HEK293 (cell line): ENCODE measurements at regions not wholly inside any gene's neighbourhood (a gene's known extent, or its start where the extent isn't known, plus 50 kb on each side); places are given as distances from the start of the nearest gene placed in this dataset.

Source experiments
- CTCF ChIA-PET: fragments of 350-600 bp; formaldehyde crosslinking; extraction: SDS; loops from one replicate; lab custom pipeline; 2021; ENCODE audit warnings: antibody characterized with exemption; lab: Yijun Ruan, JAX
- POLR2A ChIA-PET: fragments of 300-600 bp; formaldehyde crosslinking; extraction: SDS; loops from one replicate; lab custom pipeline; 2020; ENCODE audit warnings: antibody characterized with exemption, inconsistent platforms; lab: Yijun Ruan, JAX
- H3K27ac ChIP-seq: fragments of 200-500 bp; sonication (Bioruptor generic); 2 replicates; pipeline ENCODE4 v1.5.1; 2014; ENCODE audit warnings: low read depth, low read length, control low read depth, inconsistent platforms; ENCODE audit errors: extremely low read depth
- H3K36me3 ChIP-seq, 2 experiments: fragments of 200-500 bp in 1 of 2; sonication (Bioruptor generic) in 1 of 2; 1 replicate in 1 of 2; 2 replicates in 1 of 2; pipeline ENCODE4 v1.5.1; 2014 to 2017; ENCODE audit warnings: inconsistent platforms in 2 of 2, low read length in 2 of 2; ENCODE audit not compliant: control insufficient read depth in 2 of 2, insufficient read depth in 1 of 2
- H3K4me1 ChIP-seq: fragments of 200-500 bp; sonication (Bioruptor generic); 2 replicates; pipeline ENCODE4 v1.5.1; 2014; ENCODE audit warnings: mild to moderate bottlenecking, low read length, inconsistent platforms; ENCODE audit not compliant: control insufficient read depth, insufficient read depth
- H3K4me3 ChIP-seq: 2 replicates; pipeline ENCODE4 v1.5.1; 2011; ENCODE audit warnings: low read depth, mild to moderate bottlenecking, control low read depth, low read length, moderate library complexity
- H3K9me3 ChIP-seq: fragments of 200-500 bp; sonication (Bioruptor generic); 2 replicates; pipeline ENCODE4 v1.5.1; 2014; ENCODE audit warnings: low read depth, low read length, inconsistent platforms; ENCODE audit not compliant: control insufficient read depth, insufficient read depth
- BCL11B ChIP-seq: fragments of 450-650 bp; formaldehyde crosslinking; IDR thresholded peaks from 2 replicates; pipeline ENCODE4 v1.5.1; 2016; ENCODE audit warnings: low read depth, missing biosample characterization, missing genetic modification characterization
- GFI1B ChIP-seq: fragments of 450-650 bp; formaldehyde crosslinking; IDR thresholded peaks from 2 replicates; pipeline ENCODE4 v1.5.1; 2016; ENCODE audit warnings: missing biosample characterization, missing genetic modification characterization
- INSM2 ChIP-seq: fragments of 450-650 bp; formaldehyde crosslinking; IDR thresholded peaks from 2 replicates; pipeline ENCODE4 v1.5.1; 2016; ENCODE audit warnings: missing biosample characterization, missing genetic modification characterization
- KLF16 ChIP-seq: fragments of 450-650 bp; formaldehyde crosslinking; IDR thresholded peaks from 2 replicates; pipeline ENCODE4 v1.5.1; 2017; ENCODE audit warnings: missing biosample characterization, missing genetic modification characterization
- RBAK ChIP-seq: fragments of 450-650 bp; formaldehyde crosslinking; IDR thresholded peaks from 2 replicates; pipeline ENCODE4 v1.5.1; 2016; ENCODE audit warnings: missing biosample characterization, missing genetic modification characterization
- ZBTB7A ChIP-seq: fragments of 450-650 bp; formaldehyde crosslinking; IDR thresholded peaks from 2 replicates; pipeline ENCODE4 v1.5.1; 2016; ENCODE audit warnings: low read depth, missing biosample characterization, missing genetic modification characterization
- ZNF112 ChIP-seq: fragments of 450-650 bp; formaldehyde crosslinking; IDR thresholded peaks from 2 replicates; pipeline ENCODE4 v1.5.0; 2017; ENCODE audit warnings: missing biosample characterization, missing genetic modification characterization
- ZNF132 ChIP-seq: fragments of 450-650 bp; formaldehyde crosslinking; IDR thresholded peaks from 2 replicates; pipeline ENCODE4 v1.5.1; 2017; ENCODE audit warnings: missing biosample characterization, missing genetic modification characterization, borderline replicate concordance
- ZNF211 ChIP-seq: fragments of 450-650 bp; formaldehyde crosslinking; IDR thresholded peaks from 2 replicates; pipeline ENCODE4 v1.5.1; 2016; ENCODE audit warnings: low read depth, missing biosample characterization, missing genetic modification characterization
- ZNF302 ChIP-seq: fragments of 450-650 bp; formaldehyde crosslinking; IDR thresholded peaks from 2 replicates; pipeline ENCODE4 v1.5.1; 2016; ENCODE audit warnings: missing biosample characterization, missing genetic modification characterization, low read depth
- ZNF391 ChIP-seq: fragments of 450-650 bp; formaldehyde crosslinking; IDR thresholded peaks from 2 replicates; pipeline ENCODE4 v1.5.1; 2016; ENCODE audit warnings: low read depth, missing biosample characterization, missing genetic modification characterization, borderline replicate concordance
- ZNF571 ChIP-seq: fragments of 450-650 bp; formaldehyde crosslinking; IDR thresholded peaks from 2 replicates; pipeline ENCODE4 v1.5.0; 2017; ENCODE audit warnings: missing biosample characterization, missing genetic modification characterization
- ZNF621 ChIP-seq: fragments of 450-650 bp; formaldehyde crosslinking; IDR thresholded peaks from 2 replicates; pipeline ENCODE4 v1.5.1; 2017; ENCODE audit warnings: missing biosample characterization, missing genetic modification characterization
- ZNF624 ChIP-seq: fragments of 450-650 bp; formaldehyde crosslinking; IDR thresholded peaks from 2 replicates; pipeline ENCODE4 v1.5.1; 2017; ENCODE audit warnings: missing biosample characterization, missing genetic modification characterization
- ZNF654 ChIP-seq: fragments of 450-650 bp; formaldehyde crosslinking; IDR thresholded peaks from 2 replicates; pipeline ENCODE4 v1.5.1; 2016; ENCODE audit warnings: low read depth, missing biosample characterization, missing genetic modification characterization
- ZNF677 ChIP-seq: fragments of 450-650 bp; IDR thresholded peaks from 2 replicates; pipeline ENCODE4 v1.5.0; 2018; ENCODE audit warnings: missing biosample characterization, mild to moderate bottlenecking, missing genetic modification characterization, moderate library complexity
- ZNF837 ChIP-seq: fragments of 450-650 bp; formaldehyde crosslinking; IDR thresholded peaks from 2 replicates; pipeline ENCODE4 v1.5.1; 2016; ENCODE audit warnings: missing biosample characterization, missing genetic modification characterization
- TF ChIP-seq, protein P1 (sequence below): fragments of 450-650 bp; formaldehyde crosslinking; IDR thresholded peaks from 2 replicates; pipeline ENCODE4 v1.5.1; 2017; ENCODE audit warnings: missing biosample characterization, mild to moderate bottlenecking, missing genetic modification characterization, moderate library complexity
- TF ChIP-seq, protein P2 (sequence below): fragments of 450-650 bp; formaldehyde crosslinking; IDR thresholded peaks from 2 replicates; pipeline ENCODE4 v1.5.1; 2016; ENCODE audit warnings: missing biosample characterization, missing genetic modification characterization
- TF ChIP-seq, protein P3 (sequence below): fragments of 450-650 bp; formaldehyde crosslinking; IDR thresholded peaks from 2 replicates; pipeline ENCODE4 v1.5.1; 2016; ENCODE audit warnings: missing biosample characterization, missing genetic modification characterization, borderline replicate concordance
- TF ChIP-seq, protein P4 (sequence below): fragments of 450-650 bp; formaldehyde crosslinking; IDR thresholded peaks from 2 replicates; pipeline ENCODE4 v1.5.1; 2017; ENCODE audit warnings: missing biosample characterization, missing genetic modification characterization

DNA sequence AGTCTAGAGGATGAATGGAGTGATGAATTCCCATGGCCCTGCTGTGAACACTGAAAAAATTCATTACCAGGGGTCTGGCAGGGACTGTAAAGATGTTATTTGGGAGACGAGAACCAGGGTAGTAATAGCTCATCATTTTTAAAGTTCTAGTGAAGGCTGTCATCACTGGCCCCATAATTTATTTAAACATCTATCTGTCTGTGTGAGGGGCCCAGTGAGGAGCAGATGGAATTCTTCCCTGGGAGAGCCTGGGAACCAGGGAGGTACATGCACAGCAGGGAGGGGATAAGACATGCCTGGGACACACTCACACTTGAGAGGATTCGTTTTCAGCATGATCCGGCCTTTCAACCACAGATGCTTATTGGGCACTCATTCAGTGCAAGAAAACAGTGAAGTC, 162.0 kb downstream of the PDGFRA start (continued):
- TF ChIP-seq INSM2 (tag by site-specific recombination), result no peak
- TF ChIP-seq, protein P1, sequence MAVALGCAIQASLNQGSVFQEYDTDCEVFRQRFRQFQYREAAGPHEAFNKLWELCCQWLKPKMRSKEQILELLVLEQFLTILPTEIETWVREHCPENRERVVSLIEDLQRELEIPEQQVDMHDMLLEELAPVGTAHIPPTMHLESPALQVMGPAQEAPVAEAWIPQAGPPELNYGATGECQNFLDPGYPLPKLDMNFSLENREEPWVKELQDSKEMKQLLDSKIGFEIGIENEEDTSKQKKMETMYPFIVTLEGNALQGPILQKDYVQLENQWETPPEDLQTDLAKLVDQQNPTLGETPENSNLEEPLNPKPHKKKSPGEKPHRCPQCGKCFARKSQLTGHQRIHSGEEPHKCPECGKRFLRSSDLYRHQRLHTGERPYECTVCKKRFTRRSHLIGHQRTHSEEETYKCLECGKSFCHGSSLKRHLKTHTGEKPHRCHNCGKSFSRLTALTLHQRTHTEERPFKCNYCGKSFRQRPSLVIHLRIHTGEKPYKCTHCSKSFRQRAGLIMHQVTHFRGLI (tag by site-specific recombination), result no peak
- TF ChIP-seq GFI1B (tag by site-specific recombination), result no peak
- TF ChIP-seq ZNF112 (tag by site-specific recombination), result no peak
- no peak for TF ChIP-seq ZNF837 (tag by site-specific recombination)
- no peak for TF ChIP-seq ZNF621 (tag by site-specific recombination)
- no peak for TF ChIP-seq ZBTB7A (tag by site-specific recombination)
- no peak for TF ChIP-seq ZNF624
- no peak for TF ChIP-seq ZNF302 (tag by site-specific recombination)
- TF ChIP-seq ZNF391 (tag by site-specific recombination), result no peak
- TF ChIP-seq BCL11B (tag by site-specific recombination), result no peak
- TF ChIP-seq, protein P2, sequence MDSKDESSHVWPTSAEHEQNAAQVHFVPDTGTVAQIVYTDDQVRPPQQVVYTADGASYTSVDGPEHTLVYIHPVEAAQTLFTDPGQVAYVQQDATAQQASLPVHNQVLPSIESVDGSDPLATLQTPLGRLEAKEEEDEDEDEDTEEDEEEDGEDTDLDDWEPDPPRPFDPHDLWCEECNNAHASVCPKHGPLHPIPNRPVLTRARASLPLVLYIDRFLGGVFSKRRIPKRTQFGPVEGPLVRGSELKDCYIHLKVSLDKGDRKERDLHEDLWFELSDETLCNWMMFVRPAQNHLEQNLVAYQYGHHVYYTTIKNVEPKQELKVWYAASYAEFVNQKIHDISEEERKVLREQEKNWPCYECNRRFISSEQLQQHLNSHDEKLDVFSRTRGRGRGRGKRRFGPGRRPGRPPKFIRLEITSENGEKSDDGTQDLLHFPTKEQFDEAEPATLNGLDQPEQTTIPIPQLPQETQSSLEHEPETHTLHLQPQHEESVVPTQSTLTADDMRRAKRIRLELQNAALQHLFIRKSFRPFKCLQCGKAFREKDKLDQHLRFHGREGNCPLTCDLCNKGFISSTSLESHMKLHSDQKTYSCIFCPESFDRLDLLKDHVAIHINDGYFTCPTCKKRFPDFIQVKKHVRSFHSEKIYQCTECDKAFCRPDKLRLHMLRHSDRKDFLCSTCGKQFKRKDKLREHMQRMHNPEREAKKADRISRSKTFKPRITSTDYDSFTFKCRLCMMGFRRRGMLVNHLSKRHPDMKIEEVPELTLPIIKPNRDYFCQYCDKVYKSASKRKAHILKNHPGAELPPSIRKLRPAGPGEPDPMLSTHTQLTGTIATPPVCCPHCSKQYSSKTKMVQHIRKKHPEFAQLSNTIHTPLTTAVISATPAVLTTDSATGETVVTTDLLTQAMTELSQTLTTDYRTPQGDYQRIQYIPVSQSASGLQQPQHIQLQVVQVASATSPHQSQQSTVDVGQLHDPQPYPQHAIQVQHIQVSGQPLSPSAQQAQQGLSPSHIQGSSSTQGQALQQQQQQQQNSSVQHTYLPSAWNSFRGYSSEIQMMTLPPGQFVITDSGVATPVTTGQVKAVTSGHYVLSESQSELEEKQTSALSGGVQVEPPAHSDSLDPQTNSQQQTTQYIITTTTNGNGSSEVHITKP (tag by site-specific recombination), result no peak

DNA sequence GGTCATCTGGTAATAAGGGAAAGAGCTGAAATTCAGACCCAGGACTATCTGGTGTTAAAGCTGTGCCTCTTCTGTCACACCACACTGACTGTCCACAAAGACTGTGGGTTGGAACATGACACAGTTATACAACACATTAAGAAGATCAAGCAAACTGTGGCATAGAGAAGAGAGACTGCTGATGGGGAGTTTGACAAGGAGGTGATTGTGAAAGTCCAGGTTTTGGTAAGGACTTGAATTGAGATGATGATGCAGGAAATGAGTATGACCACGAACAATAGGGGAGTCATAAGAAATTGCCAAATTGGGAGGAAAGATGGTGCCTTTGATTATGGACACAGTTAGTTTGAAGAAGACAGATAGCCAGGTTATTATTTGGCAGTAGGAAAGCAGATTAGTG, 163.4 kb downstream of the PDGFRA start:
- Histone ChIP-seq H3K36me3 (no peaks in the 10 kb centered on the region), H3K9me3 (no peaks in the 10 kb centered on the region), H3K27ac (no peak overlapping the region), H3K4me1 (no peaks in the 10 kb centered on the region), H3K4me3 (no peak overlapping the region)
- CTCF ChIA-PET, result no interaction called here
- POLR2A ChIA-PET, result no interaction called here
- TF ChIP-seq RBAK (tag by site-specific recombination) (no peak), ZNF132 (tag by site-specific recombination) (no peak), KLF16 (tag by site-specific recombination) (no peak), ZNF211 (tag by site-specific recombination) (no peak), ZNF654 (no peak), ZNF677 (no peak), ZNF571 (tag by site-specific recombination) (no peak)
- TF ChIP-seq, protein P3, sequence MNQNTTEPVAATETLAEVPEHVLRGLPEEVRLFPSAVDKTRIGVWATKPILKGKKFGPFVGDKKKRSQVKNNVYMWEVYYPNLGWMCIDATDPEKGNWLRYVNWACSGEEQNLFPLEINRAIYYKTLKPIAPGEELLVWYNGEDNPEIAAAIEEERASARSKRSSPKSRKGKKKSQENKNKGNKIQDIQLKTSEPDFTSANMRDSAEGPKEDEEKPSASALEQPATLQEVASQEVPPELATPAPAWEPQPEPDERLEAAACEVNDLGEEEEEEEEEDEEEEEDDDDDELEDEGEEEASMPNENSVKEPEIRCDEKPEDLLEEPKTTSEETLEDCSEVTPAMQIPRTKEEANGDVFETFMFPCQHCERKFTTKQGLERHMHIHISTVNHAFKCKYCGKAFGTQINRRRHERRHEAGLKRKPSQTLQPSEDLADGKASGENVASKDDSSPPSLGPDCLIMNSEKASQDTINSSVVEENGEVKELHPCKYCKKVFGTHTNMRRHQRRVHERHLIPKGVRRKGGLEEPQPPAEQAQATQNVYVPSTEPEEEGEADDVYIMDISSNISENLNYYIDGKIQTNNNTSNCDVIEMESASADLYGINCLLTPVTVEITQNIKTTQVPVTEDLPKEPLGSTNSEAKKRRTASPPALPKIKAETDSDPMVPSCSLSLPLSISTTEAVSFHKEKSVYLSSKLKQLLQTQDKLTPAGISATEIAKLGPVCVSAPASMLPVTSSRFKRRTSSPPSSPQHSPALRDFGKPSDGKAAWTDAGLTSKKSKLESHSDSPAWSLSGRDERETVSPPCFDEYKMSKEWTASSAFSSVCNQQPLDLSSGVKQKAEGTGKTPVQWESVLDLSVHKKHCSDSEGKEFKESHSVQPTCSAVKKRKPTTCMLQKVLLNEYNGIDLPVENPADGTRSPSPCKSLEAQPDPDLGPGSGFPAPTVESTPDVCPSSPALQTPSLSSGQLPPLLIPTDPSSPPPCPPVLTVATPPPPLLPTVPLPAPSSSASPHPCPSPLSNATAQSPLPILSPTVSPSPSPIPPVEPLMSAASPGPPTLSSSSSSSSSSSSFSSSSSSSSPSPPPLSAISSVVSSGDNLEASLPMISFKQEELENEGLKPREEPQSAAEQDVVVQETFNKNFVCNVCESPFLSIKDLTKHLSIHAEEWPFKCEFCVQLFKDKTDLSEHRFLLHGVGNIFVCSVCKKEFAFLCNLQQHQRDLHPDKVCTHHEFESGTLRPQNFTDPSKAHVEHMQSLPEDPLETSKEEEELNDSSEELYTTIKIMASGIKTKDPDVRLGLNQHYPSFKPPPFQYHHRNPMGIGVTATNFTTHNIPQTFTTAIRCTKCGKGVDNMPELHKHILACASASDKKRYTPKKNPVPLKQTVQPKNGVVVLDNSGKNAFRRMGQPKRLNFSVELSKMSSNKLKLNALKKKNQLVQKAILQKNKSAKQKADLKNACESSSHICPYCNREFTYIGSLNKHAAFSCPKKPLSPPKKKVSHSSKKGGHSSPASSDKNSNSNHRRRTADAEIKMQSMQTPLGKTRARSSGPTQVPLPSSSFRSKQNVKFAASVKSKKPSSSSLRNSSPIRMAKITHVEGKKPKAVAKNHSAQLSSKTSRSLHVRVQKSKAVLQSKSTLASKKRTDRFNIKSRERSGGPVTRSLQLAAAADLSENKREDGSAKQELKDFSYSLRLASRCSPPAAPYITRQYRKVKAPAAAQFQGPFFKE (tag by site-specific recombination), result no peak
- TF ChIP-seq, protein P4, sequence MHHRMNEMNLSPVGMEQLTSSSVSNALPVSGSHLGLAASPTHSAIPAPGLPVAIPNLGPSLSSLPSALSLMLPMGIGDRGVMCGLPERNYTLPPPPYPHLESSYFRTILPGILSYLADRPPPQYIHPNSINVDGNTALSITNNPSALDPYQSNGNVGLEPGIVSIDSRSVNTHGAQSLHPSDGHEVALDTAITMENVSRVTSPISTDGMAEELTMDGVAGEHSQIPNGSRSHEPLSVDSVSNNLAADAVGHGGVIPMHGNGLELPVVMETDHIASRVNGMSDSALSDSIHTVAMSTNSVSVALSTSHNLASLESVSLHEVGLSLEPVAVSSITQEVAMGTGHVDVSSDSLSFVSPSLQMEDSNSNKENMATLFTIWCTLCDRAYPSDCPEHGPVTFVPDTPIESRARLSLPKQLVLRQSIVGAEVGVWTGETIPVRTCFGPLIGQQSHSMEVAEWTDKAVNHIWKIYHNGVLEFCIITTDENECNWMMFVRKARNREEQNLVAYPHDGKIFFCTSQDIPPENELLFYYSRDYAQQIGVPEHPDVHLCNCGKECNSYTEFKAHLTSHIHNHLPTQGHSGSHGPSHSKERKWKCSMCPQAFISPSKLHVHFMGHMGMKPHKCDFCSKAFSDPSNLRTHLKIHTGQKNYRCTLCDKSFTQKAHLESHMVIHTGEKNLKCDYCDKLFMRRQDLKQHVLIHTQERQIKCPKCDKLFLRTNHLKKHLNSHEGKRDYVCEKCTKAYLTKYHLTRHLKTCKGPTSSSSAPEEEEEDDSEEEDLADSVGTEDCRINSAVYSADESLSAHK (tag by site-specific recombination), result no peak
